ENCODE measurements at regions not wholly inside any gene's neighbourhood (a gene's known extent, or its start where the extent isn't known, plus 50 kb on each side); places are given as distances from the start of the nearest gene placed in this dataset.

GRCh38 chr10:54854843-54855242 is 53.8 kb upstream of the PCDH15 start:
- Histone ChIP-seq H3K9me3 (no peaks in the 10 kb centered on the region), H3K27ac (no peak overlapping the region), H3K27me3 (ENCODE audit: insufficient read depth in 3 of 3, low read length in 2 of 3) (no peaks in the 10 kb centered on the region), H3K36me3 (ENCODE audit: insufficient read depth in 1 of 2, low read depth in 1 of 2) (no peaks in the 10 kb centered on the region), H3K4me1 (no peaks in the 10 kb centered on the region), H3K4me3 (no peak overlapping the region)
- intact Hi-C loops (cut with DNase I) = no loop called here
- 77 to 88% (median 84%) methylated on average over 3 of the region's 3 CpGs for WGBS, 3 donors
- ATAC-seq (no peak), DNase-seq (no peak)
- no peak for TF ChIP-seq CTCF (IDR thresholded peaks at IDR 0.05)

DNA sequence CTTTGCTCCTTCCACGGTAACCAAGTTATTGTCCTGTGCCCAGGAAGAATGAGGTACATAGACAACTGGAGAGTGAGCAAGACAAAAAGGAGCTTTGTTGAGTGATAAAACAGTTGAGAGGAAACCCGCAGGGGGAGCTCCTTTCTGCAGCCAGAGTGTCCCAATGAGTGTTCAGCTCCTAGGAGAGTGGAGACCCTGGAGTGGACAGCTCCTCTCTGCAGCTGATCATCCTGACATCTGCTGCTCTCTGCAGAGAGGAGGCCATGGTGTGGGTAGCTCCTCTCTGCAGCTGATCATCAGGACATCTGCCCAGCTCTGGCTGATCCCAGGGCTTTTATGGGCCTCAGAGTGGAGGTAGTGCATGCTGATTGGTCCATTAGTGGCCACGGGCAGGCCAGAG is 53.4 kb upstream of the PCDH15 start:
- 73 to 87% (median 80%) methylated on average over 3 of the region's 3 CpGs for WGBS, 3 donors

GRCh38 chr10:54853883-54854282 is 52.9 kb upstream of the PCDH15 start:
- no peaks in the 10 kb centered on the region for H3K36me3 ChIP-seq (ENCODE audit: insufficient read depth in 1 of 2, low read depth in 1 of 2)
- H3K4me1 ChIP-seq = no peaks in the 10 kb centered on the region
- no peak for ATAC-seq
- no peak overlapping the region for H3K4me3 ChIP-seq
- H3K27ac ChIP-seq = no peak overlapping the region
- no peak for DNase-seq
- no peak for TF ChIP-seq CTCF (IDR thresholded peaks at IDR 0.05)
- intact Hi-C loops (cut with DNase I) = no loop called here
- no peaks in the 10 kb centered on the region for H3K27me3 ChIP-seq (ENCODE audit: insufficient read depth in 3 of 3, low read length in 2 of 3)
- 84 to 90% (median 90%) methylated on average over 6 of the region's 6 CpGs for WGBS, 3 donors
- H3K9me3 ChIP-seq = no peaks in the 10 kb centered on the region

More for the DNA sequence above, 53.4 kb upstream of the PCDH15 start:
- Histone ChIP-seq H3K4me1 (no peaks in the 10 kb centered on the region), H3K36me3 (ENCODE audit: insufficient read depth in 1 of 2, low read depth in 1 of 2) (no peaks in the 10 kb centered on the region), H3K27me3 (ENCODE audit: insufficient read depth in 3 of 3, low read length in 2 of 3) (no peaks in the 10 kb centered on the region), H3K9me3 (no peaks in the 10 kb centered on the region), H3K27ac (no peak overlapping the region), H3K4me3 (no peak overlapping the region)
- intact Hi-C loops (cut with DNase I) = no loop called here
- DNase-seq (no peak), ATAC-seq (no peak)
- no peak for TF ChIP-seq CTCF (IDR thresholded peaks at IDR 0.05)

All from psoas muscle (tissue), 7 donors.